Neural progenitor cell (in vitro differentiated cells): ENCODE measurements at regions not wholly inside any gene's neighbourhood (a gene's known extent, or its start where the extent isn't known, plus 50 kb on each side); places are given as distances from the start of the nearest gene placed in this dataset.

ENCODE experiments used
- DNase-seq: peaks from one replicate; pipeline ENCODE4 v3.0.0-alpha.2; 2016; ENCODE audit warnings: low spot score
- H2AFZ ChIP-seq: fragments of 200-600 bp; sonication (generic); replicated peaks from 2 replicates; pipeline ENCODE4 v1.6.1; 2016; ENCODE audit warnings: antibody characterized with exemption
- H3F3A ChIP-seq: fragments of 200-600 bp; sonication (generic); 2 replicates; pipeline ENCODE4 v1.6.1; 2016; ENCODE audit warnings: antibody characterized with exemption, low read depth
- H3K27ac ChIP-seq: fragments of 200-600 bp; sonication (generic); 2 replicates; pipeline ENCODE4 v1.5.1; 2016; ENCODE audit warnings: mild to moderate bottlenecking
- H3K27me3 ChIP-seq: fragments of 200-600 bp; sonication (generic); 2 replicates; pipeline ENCODE4 v1.6.1; 2016; ENCODE audit warnings: mild to moderate bottlenecking, moderate library complexity
- H3K36me3 ChIP-seq: fragments of 200-600 bp; sonication (generic); 2 replicates; pipeline ENCODE4 v1.5.1; 2016
- H3K4me1 ChIP-seq: fragments of 200-600 bp; sonication (generic); 2 replicates; pipeline ENCODE4 v1.6.1; 2016; ENCODE audit warnings: mixed run types
- H3K4me2 ChIP-seq: fragments of 200-600 bp; sonication (generic); 2 replicates; pipeline ENCODE4 v1.6.1; 2016
- H3K4me3 ChIP-seq: fragments of 200-600 bp; sonication (generic); 2 replicates; pipeline ENCODE4 v1.5.1; 2016
- H3K79me2 ChIP-seq: fragments of 200-600 bp; sonication (generic); 2 replicates; pipeline ENCODE4 v1.6.1; 2016; ENCODE audit warnings: low read depth
- H3K9ac ChIP-seq: fragments of 200-600 bp; sonication (generic); 2 replicates; pipeline ENCODE4 v1.6.1; 2016
- H3K9me3 ChIP-seq: fragments of 200-600 bp; sonication (generic); 2 replicates; pipeline ENCODE4 v1.5.1; 2016; ENCODE audit warnings: low read depth
- H4K20me1 ChIP-seq: fragments of 200-600 bp; sonication (generic); 2 replicates; pipeline ENCODE4 v1.6.1; 2016; ENCODE audit warnings: low read depth
- H3K27ac Mint-ChIP-seq: 3 replicates; pipeline ENCODE4 v1.8.0; 2021; ENCODE audit warnings: mixed read lengths
- H3K27me3 Mint-ChIP-seq: 2 replicates; pipeline ENCODE4 v1.8.0; 2022; ENCODE audit warnings: low read depth, mild to moderate bottlenecking, inconsistent platforms, moderate library complexity, mixed read lengths; ENCODE audit not compliant: insufficient read depth
- H3K36me3 Mint-ChIP-seq: 3 replicates; pipeline ENCODE4 v1.8.0; 2021; ENCODE audit warnings: mixed read lengths
- H3K4me1 Mint-ChIP-seq: 3 replicates; pipeline ENCODE4 v1.8.0; 2021; ENCODE audit warnings: mixed read lengths
- H3K4me3 Mint-ChIP-seq: 3 replicates; pipeline ENCODE4 v1.8.0; 2021; ENCODE audit warnings: mild to moderate bottlenecking, moderate library complexity, mixed read lengths
- H3K9me3 Mint-ChIP-seq: 3 replicates; pipeline ENCODE4 v1.8.0; 2020; ENCODE audit warnings: mixed read lengths
- CTCF ChIP-seq: fragments of 200-600 bp; sonication (generic); IDR thresholded peaks from 2 replicates; pipeline ENCODE4 v1.5.1; 2017; ENCODE audit warnings: antibody characterized with exemption, mild to moderate bottlenecking
- EZH2 ChIP-seq: fragments of 200-600 bp; sonication (generic); IDR thresholded peaks from 2 replicates; pipeline ENCODE4 v1.6.1; 2017; ENCODE audit warnings: antibody characterized with exemption, mild to moderate bottlenecking, moderate library complexity
- EZH2phosphoT487 ChIP-seq: fragments of 200-600 bp; sonication (generic); IDR thresholded peaks from 2 replicates; pipeline ENCODE4 v1.6.1; 2017; ENCODE audit warnings: antibody characterized with exemption

- Histone ChIP-seq H3F3A (no peaks in the 10 kb centered on the region), H3K27ac (no peak overlapping the region), H3K4me3 (no peak overlapping the region), H3K9me3 (no peaks in the 10 kb centered on the region), H3K27me3 (no peaks in the 10 kb centered on the region), H3K9ac (no peak overlapping the region), H3K4me2 (no peak overlapping the region), H2AFZ (no peak overlapping the region), H3K4me1 (no peaks in the 10 kb centered on the region), H3K36me3 (no peaks in the 10 kb centered on the region), H3K79me2 (no peaks in the 10 kb centered on the region), H4K20me1 (no peaks in the 10 kb centered on the region)
- no peak overlapping the region for H3K27ac Mint-ChIP-seq
- no peak overlapping the region for H3K4me3 Mint-ChIP-seq
- no peaks in the 10 kb centered on the region for H3K36me3 Mint-ChIP-seq
- H3K9me3 Mint-ChIP-seq: no peaks in the 10 kb centered on the region
- DNase-seq: no peak
- TF ChIP-seq EZH2 (no peak), CTCF (no peak), EZH2phosphoT487 (no peak)
- no peaks in the 10 kb centered on the region for H3K4me1 Mint-ChIP-seq
- peaks cover 5% of the 10 kb centered on the region for H3K27me3 Mint-ChIP-seq
Measured at GRCh38 chr2:81481994-81482368, 1177.4 kb upstream of the LRRTM1 start.

GRCh38 chr2:81481242-81481993 is 1176.9 kb upstream of the LRRTM1 start:
- Histone ChIP-seq H3K4me3 (no peak overlapping the region), H3F3A (no peaks in the 10 kb centered on the region), H3K4me2 (no peak overlapping the region), H3K9ac (no peak overlapping the region), H3K9me3 (no peaks in the 10 kb centered on the region), H2AFZ (no peak overlapping the region), H4K20me1 (no peaks in the 10 kb centered on the region), H3K4me1 (no peaks in the 10 kb centered on the region), H3K27ac (no peak overlapping the region), H3K79me2 (no peaks in the 10 kb centered on the region), H3K36me3 (no peaks in the 10 kb centered on the region), H3K27me3 (no peaks in the 10 kb centered on the region)
- no peak overlapping the region for H3K27ac Mint-ChIP-seq
- H3K9me3 Mint-ChIP-seq: no peaks in the 10 kb centered on the region
- H3K27me3 Mint-ChIP-seq: peaks cover 5% of the 10 kb centered on the region
- no peak overlapping the region for H3K4me3 Mint-ChIP-seq
- TF ChIP-seq CTCF (no peak), EZH2phosphoT487 (no peak), EZH2 (no peak)
- no peak for DNase-seq
- H3K4me1 Mint-ChIP-seq: no peaks in the 10 kb centered on the region
- H3K36me3 Mint-ChIP-seq: no peaks in the 10 kb centered on the region

GRCh38 chr2:81467096-81467495 is 1162.5 kb upstream of the LRRTM1 start:
- H3K9me3 Mint-ChIP-seq: no peaks in the 10 kb centered on the region

More at GRCh38 chr2:81467096-81467495, 1162.5 kb upstream of the LRRTM1 start:
- Mint-ChIP-seq H3K27ac (no peak overlapping the region), H3K27me3 (no peaks in the 10 kb centered on the region), H3K36me3 (no peaks in the 10 kb centered on the region), H3K4me3 (no peak overlapping the region), H3K4me1 (peaks cover 5% of the 10 kb centered on the region)
- no peak overlapping the region for H3K9ac ChIP-seq
- no peak overlapping the region for H3K27ac ChIP-seq
- H3K4me1 ChIP-seq: no peaks in the 10 kb centered on the region
- DNase-seq: no peak
- no peak for TF ChIP-seq EZH2
- TF ChIP-seq CTCF: no peak
- TF ChIP-seq EZH2phosphoT487: no peak
- no peaks in the 10 kb centered on the region for H3F3A ChIP-seq
- no peaks in the 10 kb centered on the region for H3K9me3 ChIP-seq
- H3K36me3 ChIP-seq: no peaks in the 10 kb centered on the region
- no peaks in the 10 kb centered on the region for H3K79me2 ChIP-seq
- no peaks in the 10 kb centered on the region for H4K20me1 ChIP-seq
- H2AFZ ChIP-seq: no peak overlapping the region
- H3K4me2 ChIP-seq: no peak overlapping the region
- H3K27me3 ChIP-seq: no peaks in the 10 kb centered on the region
- H3K4me3 ChIP-seq: no peak overlapping the region
